Panc1 (cell line): ENCODE measurements at regions not wholly inside any gene's neighbourhood (a gene's known extent, or its start where the extent isn't known, plus 50 kb on each side); places are given as distances from the start of the nearest gene placed in this dataset.

Experiments
- ATAC-seq: fragments of 200-7000 bp; cut with Tn5 transposase; 2 replicates; pipeline ENCODE4 v1.9.1; 2020; ENCODE audit warnings: mild to moderate bottlenecking, moderate library complexity
- BruUV-seq: library from RNA; stranded (reverse); fragments of 400-500 nt; replicated peaks from 2 replicates; lab custom pipeline; 2021; lab: Mats Ljungman, UMichigan
- CTCF ChIA-PET: fragments of 300-600 bp; sonication (Branson Sonifier 250); formaldehyde crosslinking; loops from one replicate; lab custom pipeline; 2022; ENCODE audit warnings: antibody characterized with exemption; lab: Charles Lee
- POLR2A ChIA-PET: fragments of 300-600 bp; sonication (Branson Sonifier 250); formaldehyde crosslinking; loops from one replicate; lab custom pipeline; 2022; ENCODE audit warnings: antibody characterized with exemption; lab: Charles Lee
- DNase-seq: peaks from one replicate; pipeline ENCODE4 v3.0.0-alpha.2; 2010; ENCODE audit warnings: low read depth, low spot score
- H3K27ac ChIP-seq: 2 replicates; pipeline ENCODE4 v1.5.1; 2011; ENCODE audit warnings: mild to moderate bottlenecking, low read length, inconsistent platforms
- H3K27me3 ChIP-seq: fragments of 200-500 bp; sonication (Bioruptor generic); 2 replicates; pipeline ENCODE4 v1.6.0; 2014; ENCODE audit warnings: low read length, inconsistent platforms; ENCODE audit not compliant: control insufficient read depth, insufficient read depth
- H3K36me3 ChIP-seq: fragments of 200-500 bp; sonication (Bioruptor generic); 2 replicates; pipeline ENCODE4 v1.5.1; 2014; ENCODE audit warnings: inconsistent platforms, mild to moderate bottlenecking, low read length, moderate library complexity; ENCODE audit not compliant: control insufficient read depth, insufficient read depth
- H3K4me1 ChIP-seq: 2 replicates; pipeline ENCODE4 v1.5.1; 2011; ENCODE audit warnings: inconsistent platforms, mild to moderate bottlenecking, low read length, moderate library complexity; ENCODE audit not compliant: control insufficient read depth, insufficient read depth
- H3K4me3 ChIP-seq, 2 experiments: 2 replicates each; pipeline ENCODE4 v1.5.1; 2011 to 2012; ENCODE audit warnings: low read depth in 2 of 2, low read length in 2 of 2, mild to moderate bottlenecking in 2 of 2, inconsistent platforms in 1 of 2, moderate library complexity in 1 of 2
- H3K9me3 ChIP-seq: fragments of 200-500 bp; sonication (Bioruptor generic); 2 replicates; pipeline ENCODE4 v1.5.1; 2014; ENCODE audit warnings: low read depth, mild to moderate bottlenecking, inconsistent platforms, low read length, moderate library complexity; ENCODE audit not compliant: control insufficient read depth, insufficient read depth
- POLR2AphosphoS5 ChIP-seq: IDR thresholded peaks from 2 replicates; pipeline ENCODE4 v1.6.1; 2012; ENCODE audit warnings: mild to moderate bottlenecking, low read depth, low read length, moderate library complexity
- SIN3A ChIP-seq: IDR thresholded peaks from 2 replicates; pipeline ENCODE4 v1.6.1; 2012; ENCODE audit warnings: low read depth, mild to moderate bottlenecking, low read length, moderate library complexity, borderline replicate concordance; ENCODE audit not compliant: insufficient read depth
- TCF7L2 ChIP-seq: IDR thresholded peaks from 2 replicates; pipeline ENCODE4 v1.6.1; 2011; ENCODE audit warnings: mild to moderate bottlenecking, low read depth, low read length, inconsistent platforms
- in situ Hi-C: cut with HindIII; loops from 2 replicates; pipeline ENCODE4 v1.10.0; 2016; ENCODE audit warnings: low sequenced_read_pairs, low pct_unique_long_range_greater_than_20kb
- intact Hi-C: fragments of 100-400 bp; cut with micrococcal nuclease; formaldehyde crosslinking; loops from one replicate; pipeline ENCODE4 v1.10.0; 2022; ENCODE audit not compliant: unreplicated experiment
- TF ChIP-seq, protein P1 (sequence below): fragments of 450-650 bp; IDR thresholded peaks from 2 replicates; pipeline ENCODE4 v1.5.1; 2017; ENCODE audit warnings: mild to moderate bottlenecking
- TF ChIP-seq, protein P2 (sequence below), 2 experiments: IDR thresholded peaks; 2 replicates each; pipeline ENCODE4 v1.6.1; 2011 to 2012; ENCODE audit warnings: low read depth in 2 of 2, control low read depth in 1 of 2, low read length in 1 of 2, mild to moderate bottlenecking in 1 of 2, moderate library complexity in 1 of 2; ENCODE audit not compliant: insufficient read depth in 1 of 2

DNA sequence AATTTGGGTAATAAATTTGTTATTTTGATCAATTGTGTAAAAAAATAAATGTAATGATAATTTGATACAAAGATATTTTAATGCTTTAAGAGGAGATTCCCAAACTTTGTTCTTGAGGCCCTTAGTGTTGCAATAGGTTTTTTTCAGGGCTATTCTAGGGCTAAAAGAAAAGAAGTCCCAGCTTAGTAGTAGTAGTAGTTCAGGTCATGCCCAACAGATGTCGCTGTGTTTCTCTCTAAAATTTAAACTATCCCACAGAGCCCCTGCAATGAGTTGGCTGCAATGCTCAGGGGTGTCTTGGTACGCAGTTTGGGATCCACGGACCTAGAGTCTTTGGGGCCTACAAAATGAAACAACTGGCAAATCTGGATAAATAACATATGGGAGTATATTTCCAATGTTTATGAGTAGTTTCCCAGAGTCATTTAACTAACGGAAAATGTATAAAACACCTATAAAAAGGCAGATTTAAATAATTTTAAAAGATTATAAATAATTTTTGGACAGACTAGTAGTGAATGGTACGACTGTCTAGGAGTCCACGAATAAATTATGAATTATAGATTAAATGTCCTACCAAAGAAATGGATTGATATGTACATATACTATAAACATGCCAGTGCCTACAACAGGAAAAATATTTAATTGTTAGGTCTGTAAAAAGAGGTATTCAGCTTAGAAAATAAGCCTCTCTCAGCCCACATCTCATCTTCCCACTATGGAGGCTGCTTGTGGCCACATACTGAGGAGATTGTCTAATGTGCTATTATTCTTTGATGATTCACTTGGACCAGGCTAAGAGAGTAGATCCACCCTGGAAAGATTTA, 228.5 kb upstream of the PMFBP1 start:
- ATAC-seq (no peak), DNase-seq (peak; percentile 27)
- CTCF ChIA-PET, result interaction anchor here (0.9 kb wide), 1 partner anchor 67 kb away, joined by 6 read pairs; no protein-coding TSS in a partner anchor
- POLR2A ChIA-PET, result no interaction called here
- BruUV-seq, result no TSS peak
- H3K27me3 ChIP-seq, result no peaks in the 10 kb centered on the region
- no peaks in the 10 kb centered on the region for H3K9me3 ChIP-seq
- H3K36me3 ChIP-seq, result no peaks in the 10 kb centered on the region
- H3K4me1 ChIP-seq, result no peaks in the 10 kb centered on the region
- intact Hi-C loops, result no loop called here
- no peak for TF ChIP-seq TCF7L2
- no peak for TF ChIP-seq SIN3A
- TF ChIP-seq, protein P1, sequence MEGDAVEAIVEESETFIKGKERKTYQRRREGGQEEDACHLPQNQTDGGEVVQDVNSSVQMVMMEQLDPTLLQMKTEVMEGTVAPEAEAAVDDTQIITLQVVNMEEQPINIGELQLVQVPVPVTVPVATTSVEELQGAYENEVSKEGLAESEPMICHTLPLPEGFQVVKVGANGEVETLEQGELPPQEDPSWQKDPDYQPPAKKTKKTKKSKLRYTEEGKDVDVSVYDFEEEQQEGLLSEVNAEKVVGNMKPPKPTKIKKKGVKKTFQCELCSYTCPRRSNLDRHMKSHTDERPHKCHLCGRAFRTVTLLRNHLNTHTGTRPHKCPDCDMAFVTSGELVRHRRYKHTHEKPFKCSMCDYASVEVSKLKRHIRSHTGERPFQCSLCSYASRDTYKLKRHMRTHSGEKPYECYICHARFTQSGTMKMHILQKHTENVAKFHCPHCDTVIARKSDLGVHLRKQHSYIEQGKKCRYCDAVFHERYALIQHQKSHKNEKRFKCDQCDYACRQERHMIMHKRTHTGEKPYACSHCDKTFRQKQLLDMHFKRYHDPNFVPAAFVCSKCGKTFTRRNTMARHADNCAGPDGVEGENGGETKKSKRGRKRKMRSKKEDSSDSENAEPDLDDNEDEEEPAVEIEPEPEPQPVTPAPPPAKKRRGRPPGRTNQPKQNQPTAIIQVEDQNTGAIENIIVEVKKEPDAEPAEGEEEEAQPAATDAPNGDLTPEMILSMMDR, result peak; percentile 76
- no peak overlapping the region for H3K4me3 ChIP-seq
- no peak overlapping the region for H3K27ac ChIP-seq
- in situ Hi-C loops, result no loop called here

DNA sequence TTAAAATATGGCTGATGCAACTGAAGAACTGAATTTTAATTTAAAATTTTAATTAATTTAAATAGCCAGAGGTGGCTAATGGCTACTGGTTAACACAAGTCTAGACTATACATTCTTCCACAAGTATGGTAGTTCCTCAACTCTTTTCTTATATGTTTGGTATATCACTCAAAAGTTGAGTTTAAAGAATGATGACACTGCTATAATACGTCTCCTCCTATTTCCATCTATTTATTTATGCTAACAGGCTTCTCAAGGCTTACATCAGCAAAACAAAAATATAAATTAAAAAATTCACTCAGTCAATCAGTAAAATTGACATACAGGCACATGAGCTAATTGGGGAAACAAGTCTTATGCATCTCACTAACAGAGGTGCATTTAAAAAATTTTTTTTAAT, 227.9 kb upstream of the PMFBP1 start:
- ATAC-seq (no peak), DNase-seq (no peak)
- in situ Hi-C loops (no loop called here), intact Hi-C loops (no loop called here)
- POLR2A ChIA-PET, result interaction anchor here (0.5 kb wide), 1 partner anchor 531 kb away, joined by 7 read pairs; no protein-coding TSS in a partner anchor
- TF ChIP-seq, protein P2, sequence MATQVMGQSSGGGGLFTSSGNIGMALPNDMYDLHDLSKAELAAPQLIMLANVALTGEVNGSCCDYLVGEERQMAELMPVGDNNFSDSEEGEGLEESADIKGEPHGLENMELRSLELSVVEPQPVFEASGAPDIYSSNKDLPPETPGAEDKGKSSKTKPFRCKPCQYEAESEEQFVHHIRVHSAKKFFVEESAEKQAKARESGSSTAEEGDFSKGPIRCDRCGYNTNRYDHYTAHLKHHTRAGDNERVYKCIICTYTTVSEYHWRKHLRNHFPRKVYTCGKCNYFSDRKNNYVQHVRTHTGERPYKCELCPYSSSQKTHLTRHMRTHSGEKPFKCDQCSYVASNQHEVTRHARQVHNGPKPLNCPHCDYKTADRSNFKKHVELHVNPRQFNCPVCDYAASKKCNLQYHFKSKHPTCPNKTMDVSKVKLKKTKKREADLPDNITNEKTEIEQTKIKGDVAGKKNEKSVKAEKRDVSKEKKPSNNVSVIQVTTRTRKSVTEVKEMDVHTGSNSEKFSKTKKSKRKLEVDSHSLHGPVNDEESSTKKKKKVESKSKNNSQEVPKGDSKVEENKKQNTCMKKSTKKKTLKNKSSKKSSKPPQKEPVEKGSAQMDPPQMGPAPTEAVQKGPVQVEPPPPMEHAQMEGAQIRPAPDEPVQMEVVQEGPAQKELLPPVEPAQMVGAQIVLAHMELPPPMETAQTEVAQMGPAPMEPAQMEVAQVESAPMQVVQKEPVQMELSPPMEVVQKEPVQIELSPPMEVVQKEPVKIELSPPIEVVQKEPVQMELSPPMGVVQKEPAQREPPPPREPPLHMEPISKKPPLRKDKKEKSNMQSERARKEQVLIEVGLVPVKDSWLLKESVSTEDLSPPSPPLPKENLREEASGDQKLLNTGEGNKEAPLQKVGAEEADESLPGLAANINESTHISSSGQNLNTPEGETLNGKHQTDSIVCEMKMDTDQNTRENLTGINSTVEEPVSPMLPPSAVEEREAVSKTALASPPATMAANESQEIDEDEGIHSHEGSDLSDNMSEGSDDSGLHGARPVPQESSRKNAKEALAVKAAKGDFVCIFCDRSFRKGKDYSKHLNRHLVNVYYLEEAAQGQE (IDR thresholded peaks at IDR 0.05; ENCODE audit: insufficient read depth in 1 of 2, low read depth in 2 of 2, low read length in 1 of 2), result no peak
- TF ChIP-seq, protein P1, result no peak
- no peak for TF ChIP-seq SIN3A
- TF ChIP-seq TCF7L2, result no peak
- no peak for TF ChIP-seq POLR2AphosphoS5
- H3K4me1 ChIP-seq, result no peaks in the 10 kb centered on the region
- 0 out of 2 replicates have a peak, but pooled peaks cover under 1% of the 10 kb centered on the region for H3K9me3 ChIP-seq
- H3K4me3 ChIP-seq, result no peak overlapping the region
- CTCF ChIA-PET, result interaction anchor here (0.7 to 0.9 kb wide), 2 partner anchors 67 to 106 kb away, joined by 3 to 6 read pairs; no protein-coding TSS in a partner anchor
- BruUV-seq, result no TSS peak
- no peaks in the 10 kb centered on the region for H3K27me3 ChIP-seq
- H3K27ac ChIP-seq, result no peak overlapping the region
- no peaks in the 10 kb centered on the region for H3K36me3 ChIP-seq
